GM12878 (cell line): ENCODE measurements at regions not wholly inside any gene's neighbourhood (a gene's known extent, or its start where the extent isn't known, plus 50 kb on each side); places are given as distances from the start of the nearest gene placed in this dataset.

Experiments used
- ATAC-seq: fragments of 200-7000 bp; cut with Tn5 transposase; 3 replicates; pipeline ENCODE4 v1.9.1; 2020; ENCODE audit warnings: mild to moderate bottlenecking, moderate library complexity
- BruUV-seq: library from RNA; stranded (reverse); fragments of 400-500 nt; replicated peaks from 2 replicates; lab custom pipeline; 2021; lab: Mats Ljungman, UMichigan
- CTCF ChIA-PET: fragments of 300-600 bp; sonication (Branson Sonifier 250); formaldehyde crosslinking; extraction: SDS; loops from one replicate; lab custom pipeline; 2021; ENCODE audit warnings: inconsistent platforms; lab: Yijun Ruan, JAX
- POLR2A ChIA-PET: fragments of 350-600 bp; formaldehyde crosslinking; extraction: SDS; loops from one replicate; lab custom pipeline; 2021; ENCODE audit warnings: inconsistent platforms; lab: Charles Lee
- RAD21 ChIA-PET: fragments of 300-600 bp; sonication (Branson Sonifier 250); formaldehyde crosslinking; loops from one replicate; lab custom pipeline; 2023; ENCODE audit warnings: antibody characterized with exemption; ENCODE audit not compliant: unreplicated experiment; lab: Charles Lee
- SMC1A ChIA-PET: fragments of 300-600 bp; sonication (Branson Sonifier 250); formaldehyde crosslinking; loops from one replicate; lab custom pipeline; 2023; ENCODE audit not compliant: unreplicated experiment, uncharacterized antibody; lab: Charles Lee
- DNase-seq: peaks from one replicate; pipeline ENCODE4 v3.0.0-alpha.2; 2011; ENCODE audit warnings: low read depth, low spot score
- FAIRE-seq: peaks from 3 replicates; lab custom pipeline; 2011; peaks lifted over from hg19 to GRCh38; lab: Jason Lieb, UNC
- H2AFZ ChIP-seq: 2 replicates; pipeline ENCODE4 v1.6.0; 2011; ENCODE audit warnings: low read depth, low read length, control low read depth; ENCODE audit not compliant: control insufficient read depth
- H3K27ac ChIP-seq: 2 replicates; pipeline ENCODE4 v1.5.1; 2011; ENCODE audit warnings: control low read depth; ENCODE audit not compliant: control insufficient read depth, insufficient read depth
- H3K27me3 ChIP-seq, 2 experiments: replicated peaks in 1 of 2; 2 replicates each; pipeline versions ENCODE4 v1.6.0 to v1.6.1; 2011; ENCODE audit warnings: low read length in 1 of 2; ENCODE audit not compliant: control insufficient read depth in 2 of 2, insufficient read depth in 2 of 2
- H3K36me3 ChIP-seq, 2 experiments: 2 replicates each; pipeline ENCODE4 v1.5.1; 2011; ENCODE audit warnings: low read length in 1 of 2; ENCODE audit not compliant: control insufficient read depth in 2 of 2, insufficient read depth in 2 of 2
- H3K4me1 ChIP-seq: 2 replicates; pipeline ENCODE4 v1.6.1; 2011; ENCODE audit warnings: mild to moderate bottlenecking, low read length, moderate library complexity, mixed read lengths; ENCODE audit not compliant: control insufficient read depth, insufficient read depth
- H3K4me2 ChIP-seq: 2 replicates; pipeline ENCODE4 v1.6.0; 2011; ENCODE audit warnings: control low read depth; ENCODE audit not compliant: control insufficient read depth, insufficient read depth
- H3K4me3 ChIP-seq: fragments of 200-600 bp; sonication (generic); 2 replicates; pipeline ENCODE4 v1.5.1; 2016
- H3K79me2 ChIP-seq: 2 replicates; pipeline ENCODE4 v1.6.0; 2011; ENCODE audit warnings: low read length; ENCODE audit not compliant: control insufficient read depth, insufficient read depth
- H3K9ac ChIP-seq: 2 replicates; pipeline ENCODE4 v1.8.0; 2011; ENCODE audit warnings: low read length, control low read depth, mixed read lengths; ENCODE audit not compliant: control insufficient read depth, insufficient read depth
- H3K9me3 ChIP-seq: replicated peaks from 3 replicates; pipeline ENCODE4 v1.5.1; 2011; ENCODE audit warnings: mild to moderate bottlenecking, low read length; ENCODE audit not compliant: control insufficient read depth, insufficient read depth
- H4K20me1 ChIP-seq: 2 replicates; pipeline ENCODE4 v1.6.0; 2011; ENCODE audit not compliant: control insufficient read depth, insufficient read depth
- BACH1 ChIP-seq: fragments of 450-650 bp; IDR thresholded peaks from 2 replicates; pipeline ENCODE4 v1.6.1; 2017; ENCODE audit warnings: mild to moderate bottlenecking, borderline replicate concordance
- BHLHE40 ChIP-seq, 2 experiments: fragments of 450-650 bp in 1 of 2; IDR thresholded peaks; 2 replicates each; pipeline ENCODE4 v1.6.1; 2011 to 2017; ENCODE audit warnings: low read depth in 2 of 2, borderline replicate concordance in 1 of 2, improper control_type of control experiment in 1 of 2, low read length in 1 of 2, mild to moderate bottlenecking in 1 of 2
- EP300 ChIP-seq, 2 experiments: fragments of 150-350 bp in 1 of 2; IDR thresholded peaks; 2 replicates each; pipeline ENCODE4 v1.6.1; 2011 to 2012; ENCODE audit warnings: low read depth in 2 of 2, low read length in 2 of 2, borderline replicate concordance in 1 of 2, improper control_type of control experiment in 1 of 2, inconsistent platforms in 1 of 2; ENCODE audit not compliant: control insufficient read depth in 1 of 2
- ETV6 ChIP-seq, 2 experiments: fragments of 450-650 bp in 1 of 2; IDR thresholded peaks in 1 of 2; conservative IDR thresholded peaks in 1 of 2; 2 replicates each; pipeline ENCODE4 v1.6.1; 2014; ENCODE audit warnings: antibody characterized with exemption in 1 of 2, borderline replicate concordance in 1 of 2, low read depth in 1 of 2, mild to moderate bottlenecking in 1 of 2, moderate library complexity in 1 of 2
- FOXK2 ChIP-seq: fragments of 450-650 bp; IDR thresholded peaks from 2 replicates; pipeline ENCODE4 v1.6.1; 2017; ENCODE audit warnings: mild to moderate bottlenecking, moderate library complexity
- HCFC1 ChIP-seq: fragments of 150-350 bp; IDR thresholded peaks from 2 replicates; pipeline ENCODE4 v1.6.1; 2014; ENCODE audit warnings: low read length
- HDAC2 ChIP-seq: fragments of 200-600 bp; sonication (generic); IDR thresholded peaks from 2 replicates; pipeline ENCODE4 v1.6.1; 2017
- IRF5 ChIP-seq: fragments of 450-650 bp; IDR thresholded peaks from 2 replicates; pipeline ENCODE4 v1.6.1; 2017; ENCODE audit warnings: borderline replicate concordance
- JUNB ChIP-seq: IDR thresholded peaks from 2 replicates; pipeline ENCODE4 v1.6.1; 2016; ENCODE audit warnings: antibody characterized with exemption, mild to moderate bottlenecking
- NR2C1 ChIP-seq: fragments of 450-650 bp; IDR thresholded peaks from 2 replicates; pipeline ENCODE4 v1.6.1; 2017; ENCODE audit warnings: antibody characterized with exemption, mild to moderate bottlenecking, moderate library complexity
- PBX3 ChIP-seq: IDR thresholded peaks from 2 replicates; pipeline ENCODE4 v1.6.1; 2011; ENCODE audit warnings: mild to moderate bottlenecking, low read depth, low read length, moderate library complexity; ENCODE audit not compliant: insufficient replicate concordance
- SIX5 ChIP-seq: IDR thresholded peaks from 2 replicates; pipeline ENCODE4 v1.6.1; 2011; ENCODE audit warnings: mild to moderate bottlenecking, low read depth, low read length, moderate library complexity; ENCODE audit not compliant: severe bottlenecking
- SMAD1 ChIP-seq: fragments of 450-650 bp; IDR thresholded peaks from 2 replicates; pipeline ENCODE4 v1.6.1; 2018; ENCODE audit warnings: mild to moderate bottlenecking, low read depth; ENCODE audit not compliant: partially characterized antibody
- TCF3 ChIP-seq: IDR thresholded peaks from 2 replicates; pipeline ENCODE4 v1.6.1; 2012; ENCODE audit warnings: low read depth, mild to moderate bottlenecking, low read length, borderline replicate concordance; ENCODE audit not compliant: insufficient read depth
- WRNIP1 ChIP-seq: IDR thresholded peaks from 2 replicates; pipeline ENCODE4 v1.6.1; 2011; ENCODE audit warnings: low read depth, low read length, improper control_type of control experiment, borderline replicate concordance
- ZNF24 ChIP-seq: fragments of 450-650 bp; IDR thresholded peaks from 2 replicates; pipeline ENCODE4 v1.6.1; 2017; ENCODE audit warnings: antibody characterized with exemption, mild to moderate bottlenecking
- WGBS: methylation state at CpG from one replicate; pipeline ENCODE4 v1.1.6; 2016; ENCODE audit warnings: low lambda C conversion rate; ENCODE audit not compliant: insufficient replicate concordance, insufficient coverage; ENCODE audit errors: missing lambda C conversion rate; 5-methylcytosine and 5-hydroxymethylcytosine counted together
- in situ Hi-C: fragments of 300-500 bp; cut with MboI; formaldehyde crosslinking; loops from 9 replicates; pipeline ENCODE4 v1.14.3; 2018; ENCODE audit warnings: mixed read lengths
- intact Hi-C: fragments of 100-400 bp; cut with micrococcal nuclease; formaldehyde crosslinking; loops from one replicate; pipeline ENCODE4 v1.14.2; 2022; ENCODE audit not compliant: unreplicated experiment
- TF ChIP-seq, protein P1 (sequence below): IDR thresholded peaks from 2 replicates; pipeline ENCODE4 v1.6.1; 2011; ENCODE audit warnings: borderline replicate concordance, low read depth, mild to moderate bottlenecking, moderate library complexity, low read length; ENCODE audit not compliant: insufficient read depth, poor library complexity, severe bottlenecking

DNA sequence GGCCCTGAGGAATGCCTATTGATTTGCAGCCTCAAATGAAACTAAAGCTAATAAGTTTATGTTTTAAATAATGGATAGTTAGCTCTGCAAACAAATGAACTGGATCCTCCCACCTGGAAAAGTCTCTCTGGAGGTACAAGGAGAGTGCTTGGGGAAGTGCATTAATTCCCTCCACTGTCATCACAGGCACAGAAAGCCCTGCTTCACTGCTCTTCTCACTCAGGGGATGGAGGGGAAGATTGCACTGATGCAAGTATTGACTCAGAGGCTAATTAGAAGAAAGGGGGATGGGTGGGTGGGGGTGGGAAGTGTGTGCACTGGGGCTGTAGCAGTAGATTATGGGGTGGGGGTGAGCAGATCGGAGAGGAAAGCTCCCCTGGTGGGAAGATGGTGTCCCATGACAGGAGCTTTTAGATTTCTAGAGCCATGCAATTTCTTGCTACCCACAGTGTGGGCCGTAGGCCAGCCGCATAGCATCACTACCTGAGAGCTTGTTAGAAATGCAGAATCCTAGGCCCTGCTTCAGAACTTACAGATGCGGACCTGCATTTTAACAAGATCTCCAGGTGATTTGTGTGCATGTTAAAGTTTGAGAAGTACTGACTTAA lies 163.9 kb downstream of the HIPK3 start (continued):
- no peak for TF ChIP-seq PBX3
- TF ChIP-seq JUNB = no peak

DNA sequence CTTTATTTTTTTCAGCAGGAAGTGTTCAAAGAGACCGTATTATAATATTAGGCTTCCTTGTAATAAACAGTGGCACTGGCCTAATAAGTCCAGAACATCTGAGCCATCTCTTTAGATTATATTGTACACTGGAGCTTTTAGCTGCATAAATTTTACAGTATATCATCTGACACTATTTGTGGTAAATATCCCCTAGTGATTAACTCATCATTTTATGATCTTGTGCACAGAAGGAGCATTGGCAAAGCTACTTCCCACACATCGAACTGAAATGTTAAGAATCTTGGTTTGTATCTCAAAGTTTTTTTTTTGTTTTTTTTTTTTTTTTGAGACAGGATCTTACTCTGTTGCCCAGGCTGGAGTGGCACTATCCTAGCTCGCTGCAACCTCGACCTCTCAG lies 162.7 kb downstream of the HIPK3 start:
- 61% methylated on average over 4 of the region's 4 CpGs for WGBS
- CTCF ChIA-PET = interaction anchor here (0.6 kb wide), 1 partner anchor 389 kb away, joined by 3 read pairs; no protein-coding TSS in a partner anchor
- FAIRE-seq = no peak
- TF ChIP-seq FOXK2 = no peak
- TF ChIP-seq IRF5 = no peak
- TF ChIP-seq HCFC1 = no peak
- no peak for TF ChIP-seq SIX5
- no peak for TF ChIP-seq BHLHE40 (IDR thresholded peaks at IDR 0.05; ENCODE audit: borderline replicate concordance in 1 of 2, low read depth in 2 of 2, low read length in 1 of 2)
- no peak for TF ChIP-seq NR2C1
- no peak for TF ChIP-seq ETV6 (conservative IDR thresholded peaks at IDR 0.05 in 1 of 2, IDR thresholded peaks at IDR 0.05 in 1 of 2; ENCODE audit: borderline replicate concordance in 1 of 2, low read depth in 1 of 2)
- no peak for TF ChIP-seq BACH1
- TF ChIP-seq ZNF24 = no peak
- TF ChIP-seq, protein P1, sequence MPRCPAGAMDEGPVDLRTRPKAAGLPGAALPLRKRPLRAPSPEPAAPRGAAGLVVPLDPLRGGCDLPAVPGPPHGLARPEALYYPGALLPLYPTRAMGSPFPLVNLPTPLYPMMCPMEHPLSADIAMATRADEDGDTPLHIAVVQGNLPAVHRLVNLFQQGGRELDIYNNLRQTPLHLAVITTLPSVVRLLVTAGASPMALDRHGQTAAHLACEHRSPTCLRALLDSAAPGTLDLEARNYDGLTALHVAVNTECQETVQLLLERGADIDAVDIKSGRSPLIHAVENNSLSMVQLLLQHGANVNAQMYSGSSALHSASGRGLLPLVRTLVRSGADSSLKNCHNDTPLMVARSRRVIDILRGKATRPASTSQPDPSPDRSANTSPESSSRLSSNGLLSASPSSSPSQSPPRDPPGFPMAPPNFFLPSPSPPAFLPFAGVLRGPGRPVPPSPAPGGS = no peak
- no peak for TF ChIP-seq WRNIP1
- no peak for TF ChIP-seq EP300 (IDR thresholded peaks at IDR 0.05; ENCODE audit: borderline replicate concordance in 1 of 2, control insufficient read depth in 1 of 2, low read depth in 2 of 2, low read length in 2 of 2)
- no peak for TF ChIP-seq SMAD1
- TF ChIP-seq TCF3 = no peak
- TF ChIP-seq HDAC2 = no peak

More for the DNA sequence above, 162.7 kb downstream of the HIPK3 start:
- ATAC-seq = no peak
- Histone ChIP-seq H3K27me3 (no peaks in the 10 kb centered on the region; a peak in 1 of 4 replicates), H4K20me1 (no peaks in the 10 kb centered on the region), H3K36me3 (no peaks in the 10 kb centered on the region), H3K9me3 (no peaks in the 10 kb centered on the region), H3K79me2 (no peaks in the 10 kb centered on the region), H3K4me3 (no peak overlapping the region), H3K27ac (no peak overlapping the region), H3K9ac (no peak overlapping the region), H3K4me1 (no peaks in the 10 kb centered on the region), H3K4me2 (no peak overlapping the region), H2AFZ (no peak overlapping the region)
- POLR2A ChIA-PET = no interaction called here
- in situ Hi-C loops = no loop called here
- intact Hi-C loops = no loop called here
- SMC1A ChIA-PET = no interaction called here
- DNase-seq = no peak
- RAD21 ChIA-PET = no interaction called here
- no TSS peak for BruUV-seq
